H1 (cell line): ENCODE measurements at regions not wholly inside any gene's neighbourhood (a gene's known extent, or its start where the extent isn't known, plus 50 kb on each side); places are given as distances from the start of the nearest gene placed in this dataset.

Experiments used
- EGR1 ChIP-seq: IDR thresholded peaks from 2 replicates; pipeline ENCODE4 v1.6.1; 2011; ENCODE audit warnings: low read depth, low read length, borderline replicate concordance
- HDAC6 ChIP-seq: IDR thresholded peaks from one replicate; pipeline ENCODE4 v1.7.1; 2012; ENCODE audit warnings: low read depth, mild to moderate bottlenecking, inconsistent platforms, low read length, moderate library complexity
- RFX5 ChIP-seq: IDR thresholded peaks from 2 replicates; pipeline ENCODE4 v1.6.1; 2011; ENCODE audit warnings: low read depth, low read length, improper control_type of control experiment, borderline replicate concordance

DNA sequence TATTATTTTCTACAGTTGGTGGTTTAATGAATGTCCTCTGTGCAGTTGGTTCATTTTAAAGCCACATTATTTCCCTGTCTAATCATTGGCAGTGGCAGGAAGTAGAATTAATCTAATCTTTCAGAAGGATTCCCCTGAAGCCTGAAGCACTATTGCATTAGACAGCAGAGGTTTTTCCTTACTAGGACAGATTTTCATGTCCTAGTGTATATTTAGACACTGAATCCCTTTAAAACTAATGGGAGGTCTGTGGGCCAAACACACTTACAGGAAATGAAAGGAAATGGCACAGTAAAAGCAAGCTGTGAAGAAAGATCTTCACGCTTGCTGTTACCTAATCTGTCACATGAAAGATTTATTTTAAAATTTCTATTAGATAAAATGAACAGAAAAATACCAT lies 165.2 kb downstream of the SLC39A8 start (continued):
- TF ChIP-seq HDAC6 (no peak), RFX5 (no peak), EGR1 (no peak)
